HG03045 (cell line): ENCODE measurements at regions not wholly inside any gene's neighbourhood (a gene's known extent, or its start where the extent isn't known, plus 50 kb on each side); places are given as distances from the start of the nearest gene placed in this dataset.

ENCODE experiments used
- ATAC-seq: cut with Tn5 transposase; IDR thresholded peaks from one replicate; pipeline ENCODE4 v1.9.1; 2021; ENCODE audit warnings: mild to moderate bottlenecking, moderate library complexity; ENCODE audit not compliant: unreplicated experiment

DNA sequence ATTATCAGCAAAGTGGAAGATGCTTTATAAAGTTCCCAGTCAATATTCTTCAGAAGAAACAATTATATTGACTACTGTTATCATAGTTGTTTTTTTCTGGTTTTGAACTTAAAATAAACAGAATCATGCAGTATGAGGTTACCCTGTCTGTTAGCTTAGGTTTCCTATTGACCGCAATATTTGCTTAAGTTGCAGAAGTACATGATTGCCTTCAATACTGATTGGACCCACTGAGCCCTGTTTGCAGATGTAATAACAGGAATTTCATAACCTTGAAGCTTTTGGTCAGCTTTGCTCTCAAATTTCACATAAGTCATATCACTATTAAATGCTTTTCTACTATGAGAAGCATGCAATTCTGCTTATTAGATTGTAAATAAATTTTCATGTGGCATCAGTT is 229.1 kb upstream of the FSTL5 start:
- no peak for ATAC-seq

DNA sequence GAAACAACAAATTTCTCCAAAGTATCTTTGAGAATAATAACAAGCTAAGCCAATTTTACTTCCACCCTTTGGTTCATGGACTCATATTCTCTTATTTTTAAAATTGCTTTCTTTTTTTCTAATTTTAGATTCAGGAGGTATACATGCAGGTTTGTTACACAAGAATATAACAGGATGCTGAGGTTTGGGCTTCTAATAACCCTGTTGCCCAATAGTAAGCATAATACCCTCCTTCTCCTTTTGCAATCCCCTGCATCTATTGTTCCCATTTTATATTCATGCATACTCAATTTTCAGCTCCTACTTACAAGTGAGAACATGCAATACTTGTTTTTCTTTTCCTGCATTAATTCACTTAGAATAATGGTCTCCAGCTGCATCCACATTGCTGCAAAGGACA is 202.3 kb upstream of the FSTL5 start:
- ATAC-seq, result no peak

DNA sequence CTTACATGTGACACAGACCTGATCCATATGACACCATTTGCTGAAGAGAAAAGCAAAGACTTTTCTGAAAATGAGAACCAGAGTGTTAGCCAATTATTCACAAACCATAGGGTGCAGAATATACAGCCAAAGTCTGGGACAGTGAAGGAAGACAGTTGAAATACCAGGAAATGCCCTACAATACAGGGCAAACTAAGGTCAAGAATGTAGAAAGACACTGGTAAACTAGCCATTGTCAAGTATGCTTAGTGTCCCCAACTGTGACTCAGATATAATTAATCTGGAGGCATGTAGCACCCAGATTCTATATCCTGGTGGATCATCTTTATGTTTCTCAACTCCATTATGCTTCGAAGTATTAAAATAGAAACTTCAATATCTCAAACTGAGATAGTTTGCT is 200.9 kb upstream of the FSTL5 start:
- no peak for ATAC-seq

DNA sequence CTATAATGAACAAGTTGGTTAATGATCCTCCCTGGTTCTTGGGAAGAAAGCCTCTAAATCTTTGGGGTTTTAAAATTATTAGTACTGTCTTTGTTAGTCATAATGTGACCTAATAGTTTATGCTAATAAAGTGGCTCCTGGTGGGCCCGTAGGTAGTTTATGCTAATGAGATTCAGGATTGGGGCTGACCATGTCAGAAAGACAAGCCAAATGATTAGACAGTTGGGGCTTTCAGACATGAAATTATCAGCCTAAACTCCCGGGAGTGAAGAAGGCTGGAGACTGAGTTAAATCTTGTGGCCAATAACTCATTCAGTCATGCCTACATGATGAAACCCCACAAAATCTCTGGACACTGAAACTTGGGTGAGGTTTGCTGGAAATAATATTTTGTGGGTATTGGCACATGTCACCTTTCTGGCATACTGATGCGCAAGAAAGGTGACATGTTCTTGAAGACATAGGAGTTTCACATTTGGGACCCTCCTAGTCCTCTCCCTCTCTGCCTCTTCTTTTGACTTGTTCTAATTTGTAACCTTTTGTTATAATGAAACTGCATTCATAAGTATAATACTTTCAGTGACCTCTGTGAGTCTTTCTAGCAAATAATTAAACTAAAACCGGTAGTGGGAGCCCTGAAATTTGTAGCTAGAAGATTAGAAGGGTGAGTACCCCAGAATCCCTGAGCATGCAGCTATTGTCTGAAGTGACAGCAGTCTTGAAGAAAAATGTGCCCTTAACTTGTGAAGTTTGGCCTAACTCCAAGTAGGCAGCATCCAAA is 196.8 kb upstream of the FSTL5 start:
- ATAC-seq, result no peak

DNA sequence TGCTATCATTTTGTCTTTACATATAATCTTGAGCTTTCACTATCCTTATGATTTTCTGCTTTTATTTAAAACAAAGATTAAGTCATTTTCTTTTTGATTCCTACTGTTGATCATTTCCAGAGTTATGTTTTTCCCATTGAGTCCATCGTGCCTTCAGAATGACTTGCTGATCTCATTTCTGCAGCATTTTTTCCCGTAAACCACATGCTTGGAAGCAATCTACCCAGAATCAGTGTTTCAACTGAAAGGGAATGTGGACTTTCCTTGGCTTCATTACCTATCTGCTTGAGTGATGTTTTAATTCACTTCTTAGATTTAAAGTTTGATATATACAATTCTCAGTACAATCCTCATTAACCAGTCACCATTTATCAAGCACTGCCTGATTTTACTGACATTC is 192.4 kb upstream of the FSTL5 start:
- no peak for ATAC-seq

DNA sequence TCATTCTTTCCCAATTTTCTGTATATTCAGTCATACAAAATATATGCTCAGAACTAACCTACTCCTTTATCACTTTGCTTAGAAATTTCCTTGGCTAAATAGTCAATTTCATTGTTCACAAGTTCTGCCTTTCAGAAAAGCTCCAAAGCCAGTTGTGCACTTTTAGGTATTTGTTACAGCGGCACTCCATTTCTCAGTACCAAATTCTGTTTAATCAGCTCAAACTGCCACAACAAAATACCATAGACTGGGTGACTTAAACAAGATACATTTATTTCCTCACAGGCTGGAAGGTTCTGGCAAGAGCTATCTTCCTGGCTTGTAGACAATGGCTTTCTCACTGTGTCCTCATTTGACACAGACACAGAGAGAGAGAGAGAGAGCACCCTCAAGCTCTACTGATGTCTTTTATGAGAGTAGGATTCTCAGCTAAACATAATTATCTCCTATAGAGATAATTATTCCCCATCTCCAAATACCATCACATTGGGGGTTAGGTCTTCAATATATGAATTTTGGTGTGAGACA is 188.8 kb upstream of the FSTL5 start:
- no peak for ATAC-seq

DNA sequence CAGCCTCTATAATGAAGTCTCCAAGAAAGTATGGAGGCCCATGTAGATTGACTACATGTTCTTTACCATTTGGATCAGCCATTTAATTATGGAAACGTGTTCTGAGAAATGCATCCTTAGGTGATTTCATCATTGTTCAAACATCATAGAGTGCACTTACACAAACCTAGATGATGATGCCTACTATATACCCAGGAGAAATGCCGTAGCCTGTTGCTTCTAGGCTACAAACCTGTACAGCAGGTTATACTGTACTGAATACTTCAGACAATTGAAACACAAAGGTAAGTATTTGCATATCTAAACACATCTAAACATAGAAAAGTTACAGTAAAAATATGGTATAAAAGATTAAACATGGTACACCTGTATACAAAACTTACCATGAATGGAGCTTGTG is 186.5 kb upstream of the FSTL5 start:
- ATAC-seq, result no peak

DNA sequence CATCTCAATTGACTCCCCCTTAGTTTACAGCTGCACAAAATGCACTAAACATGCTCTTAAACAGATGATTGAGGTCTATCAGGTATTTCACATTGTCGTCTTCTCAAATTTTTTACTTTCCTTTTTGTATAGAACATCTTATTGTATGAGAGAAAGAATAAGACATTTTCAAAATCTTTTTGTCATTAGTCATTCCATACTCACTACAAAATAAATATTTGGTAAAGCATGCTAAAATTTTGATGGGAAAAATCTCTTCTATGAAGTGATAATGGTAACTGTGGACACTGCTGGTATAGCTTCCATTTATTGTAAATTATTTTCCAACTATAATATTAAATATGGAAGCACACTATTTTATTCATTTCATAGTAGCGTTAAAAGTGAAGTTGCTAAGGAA is 185.6 kb upstream of the FSTL5 start:
- ATAC-seq, result no peak

DNA sequence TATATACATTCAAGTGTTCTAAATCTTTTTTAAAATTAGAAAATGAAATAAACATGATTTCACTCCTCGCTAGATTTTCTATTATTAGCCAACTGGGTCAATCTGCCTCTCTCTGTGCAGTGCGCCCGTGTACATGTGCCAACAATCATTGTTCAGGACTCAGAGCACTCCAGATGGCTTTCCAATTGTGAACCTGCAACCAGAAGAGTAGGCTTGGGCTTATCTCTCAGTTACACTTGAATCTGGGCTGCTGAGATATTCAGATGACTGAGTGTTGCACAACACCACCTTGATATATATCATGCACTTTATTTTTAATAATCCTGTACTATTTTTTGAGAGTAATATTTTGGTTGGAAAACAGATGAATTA is 184.0 kb upstream of the FSTL5 start:
- ATAC-seq, result no peak

DNA sequence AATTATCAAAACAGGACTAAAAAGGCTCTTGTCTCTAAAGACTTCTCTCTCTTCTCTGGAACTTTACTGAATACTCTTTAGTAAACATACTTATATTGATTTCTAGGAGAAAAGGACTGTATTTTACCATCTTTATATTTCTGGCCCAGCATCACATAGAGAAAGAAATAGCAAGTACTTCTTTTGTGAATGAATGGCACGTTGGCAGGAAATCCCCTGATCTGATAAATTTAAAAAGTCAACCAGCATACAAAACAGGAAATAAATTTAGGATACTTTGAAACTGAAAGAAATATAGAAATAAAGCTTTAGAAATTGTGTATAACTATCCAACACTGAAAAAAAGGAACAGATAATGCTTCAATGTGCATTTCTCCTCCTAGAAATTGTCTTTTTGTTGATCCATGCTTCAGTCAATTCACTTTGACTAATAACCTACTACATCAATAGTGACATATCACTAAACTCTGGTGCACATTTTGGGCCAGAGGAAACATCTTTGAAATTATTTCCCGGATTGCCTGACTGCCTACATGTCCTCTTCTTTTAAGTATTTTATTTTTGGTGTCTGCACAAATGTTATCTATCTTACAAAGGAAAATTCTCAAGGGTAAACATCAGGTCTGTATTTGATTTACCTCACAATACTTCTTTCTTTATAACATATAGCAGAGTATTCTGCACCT is 183.5 kb upstream of the FSTL5 start:
- no peak for ATAC-seq

DNA sequence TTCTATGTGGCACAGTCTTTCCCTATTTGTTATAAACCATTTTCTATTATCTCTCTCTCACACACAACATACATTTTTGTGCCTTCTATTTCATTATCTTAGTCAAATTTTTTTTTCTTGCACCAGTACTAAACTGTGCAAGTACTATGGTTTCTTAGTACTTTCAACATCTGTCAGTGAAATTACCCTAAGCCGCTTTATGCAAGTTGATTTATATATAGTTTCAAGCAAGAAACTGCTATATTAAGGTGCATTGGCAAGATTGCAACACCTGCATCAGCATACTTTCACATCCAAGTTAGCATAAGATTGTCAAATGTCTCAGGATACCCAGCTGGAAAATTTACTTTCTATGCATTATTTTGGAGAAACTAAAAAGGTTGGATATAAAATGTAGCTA is 180.2 kb upstream of the FSTL5 start:
- ATAC-seq, result no peak

DNA sequence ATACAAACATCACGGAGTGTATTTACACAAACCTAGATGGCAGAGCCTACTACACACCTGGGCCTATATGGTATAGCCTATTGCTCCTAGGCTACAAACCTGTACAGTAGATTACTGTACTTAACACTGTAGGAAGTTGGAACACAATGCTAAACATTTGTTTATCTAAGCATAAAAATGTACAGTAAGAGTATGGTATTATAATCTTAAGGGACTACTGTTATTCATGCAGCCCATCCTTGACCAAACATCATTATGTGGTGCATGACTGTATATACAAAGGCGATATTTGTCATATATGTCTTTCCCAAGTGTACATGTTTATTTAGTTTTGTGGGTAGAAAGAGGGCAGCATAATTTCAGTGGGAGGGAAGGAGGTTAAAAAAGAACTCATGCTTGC is 177.7 kb upstream of the FSTL5 start:
- ATAC-seq, result no peak

DNA sequence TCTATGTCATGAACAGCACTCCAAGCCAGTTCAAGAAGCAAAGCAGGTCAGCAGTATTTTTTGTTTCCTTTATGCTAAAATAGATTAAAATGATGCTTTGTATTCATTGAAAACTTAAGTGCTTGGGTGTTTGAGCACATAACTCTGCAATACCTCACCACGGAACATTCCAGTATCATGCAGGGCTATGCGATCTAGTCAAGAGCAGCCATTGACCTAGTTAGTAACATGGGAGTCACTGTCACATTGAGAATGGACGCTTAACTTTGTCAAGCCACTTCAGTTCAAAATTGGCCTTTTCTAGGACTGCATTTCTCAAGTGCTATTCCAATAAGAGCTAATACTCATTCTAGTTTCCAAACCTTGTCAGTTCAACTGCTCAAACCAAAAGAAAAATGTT is 160.1 kb upstream of the FSTL5 start:
- no peak for ATAC-seq

DNA sequence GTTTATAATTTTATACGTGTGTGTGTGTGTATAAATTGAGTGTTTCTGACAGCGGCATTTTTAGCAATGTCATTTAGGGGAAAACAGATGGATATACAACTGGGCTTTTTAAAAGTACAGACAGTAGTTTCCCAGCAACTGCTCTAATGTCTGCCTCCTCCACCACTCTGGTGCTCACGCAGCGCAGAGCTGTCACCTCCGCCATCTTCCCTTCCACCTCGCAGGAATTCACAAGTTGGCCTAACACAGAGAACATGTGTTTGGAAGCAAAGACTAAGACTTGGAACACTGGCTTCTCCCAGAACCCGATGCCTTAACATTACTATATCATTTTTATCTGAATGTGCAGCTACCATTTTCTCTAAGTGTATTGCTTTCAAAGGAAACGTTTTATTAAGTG is 158.3 kb upstream of the FSTL5 start:
- no peak for ATAC-seq

DNA sequence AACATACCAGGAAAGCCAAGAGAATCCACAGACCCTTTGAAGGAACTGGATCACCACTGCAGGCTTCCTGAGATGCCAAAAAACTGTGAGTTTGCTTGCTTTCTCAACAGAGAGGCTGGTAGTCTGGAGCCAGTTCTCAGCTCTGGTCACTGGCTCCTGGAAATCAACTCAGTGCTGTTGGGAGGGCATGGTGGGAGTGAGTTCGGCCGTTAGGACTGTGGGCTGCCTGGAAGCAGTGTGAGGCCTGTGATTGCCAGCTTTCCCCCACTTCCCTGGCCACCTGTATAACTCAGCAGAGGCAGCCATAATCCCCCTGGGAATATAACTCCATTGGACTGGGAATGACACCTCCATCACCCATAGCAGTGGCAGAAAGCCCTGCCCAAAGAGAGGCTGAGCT is 122.0 kb upstream of the FSTL5 start:
- ATAC-seq, result no peak

DNA sequence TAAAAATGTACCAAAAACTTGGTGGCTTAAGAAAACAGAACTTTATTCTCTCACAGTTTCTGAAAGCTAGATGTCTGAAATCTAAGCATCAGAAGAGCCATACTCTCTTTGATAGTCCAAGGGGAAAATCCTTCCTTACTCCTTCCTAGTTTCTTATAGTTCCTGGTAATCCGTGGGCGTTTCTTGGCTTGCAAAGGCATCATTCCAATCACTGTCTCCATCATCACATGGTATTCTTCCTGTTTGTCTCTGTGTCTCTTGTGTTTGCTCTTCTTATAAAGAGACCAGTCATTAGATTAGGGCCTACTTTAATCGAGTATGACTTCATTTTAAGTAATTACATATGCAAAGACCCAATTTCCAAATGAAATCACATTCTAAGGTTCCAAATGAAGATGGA is 118.9 kb upstream of the FSTL5 start:
- no peak for ATAC-seq

DNA sequence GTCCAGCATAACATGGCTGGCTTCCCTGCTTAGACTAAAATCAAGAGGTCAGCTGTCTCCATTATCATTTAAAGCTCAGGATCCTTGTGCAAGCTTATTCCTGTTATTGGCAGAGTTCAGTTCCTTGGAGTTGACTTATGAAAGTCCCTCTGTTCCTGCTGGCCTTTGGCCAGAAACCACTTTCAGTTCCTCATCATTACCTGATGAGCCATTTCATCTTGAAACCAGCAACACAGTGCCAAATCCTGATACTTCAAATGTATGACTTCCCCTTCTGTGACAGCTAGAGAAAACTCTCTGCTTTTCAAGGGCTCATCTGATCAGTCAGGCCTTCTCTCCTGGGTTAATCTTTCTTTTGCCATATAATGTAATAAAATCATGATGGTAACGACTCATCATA is 110.6 kb upstream of the FSTL5 start:
- ATAC-seq, result peak; percentile 78

DNA sequence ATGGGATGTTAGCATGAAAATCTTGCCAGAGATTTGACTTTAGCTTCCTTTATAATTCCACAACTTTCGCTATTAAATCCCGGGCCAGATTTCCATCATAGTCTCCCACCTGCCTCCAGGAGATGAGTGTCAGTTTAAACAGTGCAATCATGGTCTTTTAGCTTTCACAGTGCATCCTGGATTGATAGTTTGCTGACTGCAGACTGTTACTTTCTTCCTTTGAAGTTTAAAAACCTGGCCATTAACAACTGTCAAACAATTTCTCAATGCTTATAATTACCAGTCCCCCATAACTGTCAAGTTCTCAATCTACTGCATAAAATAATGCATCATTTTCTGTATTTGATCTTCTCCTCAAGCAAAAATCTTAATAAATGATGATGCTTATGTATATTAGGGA is 108.4 kb upstream of the FSTL5 start:
- no peak for ATAC-seq

DNA sequence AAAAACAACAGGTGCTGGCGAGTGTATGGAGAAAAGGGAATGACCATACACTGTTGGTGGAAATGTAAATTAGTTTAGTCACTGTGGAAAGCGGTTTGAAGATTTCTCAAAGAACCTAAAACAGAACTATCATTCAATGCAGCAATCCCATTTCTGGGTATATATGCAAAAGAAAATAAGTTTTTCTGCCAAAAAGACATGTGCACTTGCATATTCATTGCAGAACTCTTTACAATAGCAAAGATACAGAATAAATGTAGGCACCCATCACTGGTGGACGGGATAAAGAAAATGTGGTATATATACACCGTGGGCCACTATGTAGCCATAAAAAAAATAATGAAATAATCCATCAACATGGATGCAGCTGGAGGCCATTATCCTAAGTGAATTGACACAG is 105.1 kb upstream of the FSTL5 start:
- ATAC-seq, result no peak

DNA sequence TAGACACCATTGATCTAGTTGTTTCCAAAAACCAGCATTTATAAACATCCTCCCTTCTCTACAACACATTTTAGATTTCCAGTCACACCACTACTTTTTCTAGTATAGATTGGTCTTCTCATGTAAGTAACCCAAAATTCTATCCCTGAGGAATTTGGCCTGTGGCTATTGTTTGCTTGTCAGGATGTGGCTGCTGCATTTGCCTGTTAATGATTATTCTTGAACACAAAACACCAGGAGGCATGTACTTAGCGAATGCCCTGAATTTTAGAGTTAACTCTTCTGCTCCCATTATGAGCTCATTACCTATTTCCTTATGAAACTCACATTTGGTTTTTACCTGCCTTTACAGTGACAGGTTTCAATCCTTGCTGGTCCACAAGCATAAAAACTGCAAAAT is 102.0 kb upstream of the FSTL5 start:
- ATAC-seq, result no peak

DNA sequence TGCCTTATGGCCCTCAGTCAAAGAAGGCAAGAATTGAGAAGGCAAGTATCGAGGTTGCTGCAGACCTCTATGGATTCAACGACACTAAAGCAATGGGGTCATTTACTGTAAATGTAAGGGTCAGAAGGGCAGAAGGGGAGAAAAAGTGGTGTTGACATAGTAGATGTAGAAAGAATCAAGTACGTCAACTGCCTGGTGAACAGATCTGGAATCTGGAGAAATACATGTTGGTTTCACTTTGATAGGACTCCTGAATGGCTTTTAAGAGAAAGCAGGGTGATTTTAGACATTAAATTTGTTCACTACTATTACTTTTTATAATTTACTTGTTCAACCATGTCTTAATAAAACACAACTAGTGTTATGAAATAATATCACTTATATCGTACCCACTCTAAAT is 81.3 kb upstream of the FSTL5 start:
- ATAC-seq, result no peak

DNA sequence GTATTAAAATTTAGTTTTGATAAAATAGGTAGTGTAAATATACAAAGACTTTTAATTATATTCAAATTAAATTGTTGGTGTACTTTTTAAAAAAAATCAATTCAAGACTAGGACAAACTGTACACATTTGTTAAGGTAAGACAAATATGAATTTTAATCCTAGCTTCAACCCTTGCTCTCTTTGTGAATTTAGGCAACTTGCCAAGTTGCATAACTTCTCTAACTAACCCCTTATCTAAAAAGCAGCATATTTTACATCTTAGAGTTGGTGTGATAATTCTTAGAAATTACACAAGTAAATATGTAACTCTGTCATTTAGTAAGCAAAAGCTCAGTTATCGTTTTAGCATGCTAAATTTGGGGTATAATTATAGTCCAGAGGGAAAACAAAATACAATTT is 78.1 kb upstream of the FSTL5 start:
- ATAC-seq, result no peak
